ENCODE measurements at regions not wholly inside any gene's neighbourhood (a gene's known extent, or its start where the extent isn't known, plus 50 kb on each side); places are given as distances from the start of the nearest gene placed in this dataset.

DNA sequence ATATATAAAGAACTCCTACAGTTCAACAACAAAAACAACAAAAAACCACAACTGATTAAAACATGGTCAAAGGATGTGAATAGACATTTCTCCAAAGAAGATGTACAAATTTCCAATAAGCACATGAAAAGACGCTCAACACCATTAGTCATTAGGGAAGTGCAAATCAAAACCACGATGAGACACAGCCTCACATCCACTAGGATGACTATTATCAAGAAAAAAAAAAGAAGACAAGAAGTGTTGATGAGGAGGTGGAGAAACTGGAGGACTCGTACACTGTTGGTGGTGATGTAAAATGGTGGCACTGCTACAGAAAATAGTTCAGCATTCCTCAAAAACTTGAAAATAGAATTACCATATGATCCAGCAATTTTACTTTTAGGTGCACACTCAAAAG lies 61.0 kb upstream of the SOX1 start:
- Mint-ChIP-seq H3K4me1 (no peaks in the 10 kb centered on the region), H3K27me3 (peaks cover 0 to 29% (median 8%) of the 10 kb centered on the region in 5 donors), H3K4me3 (no peak overlapping the region), H3K36me3 (no peaks in the 10 kb centered on the region), H3K27ac (no peak overlapping the region), H3K9me3 (peaks cover 0 to 16% (median 5%) of the 10 kb centered on the region in 11 donors)
- no peaks in the 10 kb centered on the region for H3K27me3 ChIP-seq (ENCODE audit: control insufficient read depth in 2 of 2, insufficient read depth in 2 of 2, low read length in 2 of 2)
- CTCF ChIA-PET: no interaction called here
- H3K27ac ChIP-seq (ENCODE audit: low read depth, low read length): no peak overlapping the region
- no peak for ATAC-seq
- POLR2A ChIA-PET: no interaction called here
- intact Hi-C loops (cut with micrococcal nuclease): no loop called here
- H3K4me3 ChIP-seq (ENCODE audit: low read length): no peak overlapping the region
- no peaks in the 10 kb centered on the region for H3K4me1 ChIP-seq (ENCODE audit: control insufficient read depth in 2 of 2, insufficient read depth in 2 of 2, low read length in 2 of 2)
- no peak for DNase-seq
- no peaks in the 10 kb centered on the region for H3K36me3 ChIP-seq (ENCODE audit: control insufficient read depth in 2 of 3, insufficient read depth in 3 of 3, low read length in 3 of 3)
- H3K9me3 ChIP-seq (ENCODE audit: control insufficient read depth in 2 of 3, low read length in 3 of 3): no peaks in the 10 kb centered on the region

DNA sequence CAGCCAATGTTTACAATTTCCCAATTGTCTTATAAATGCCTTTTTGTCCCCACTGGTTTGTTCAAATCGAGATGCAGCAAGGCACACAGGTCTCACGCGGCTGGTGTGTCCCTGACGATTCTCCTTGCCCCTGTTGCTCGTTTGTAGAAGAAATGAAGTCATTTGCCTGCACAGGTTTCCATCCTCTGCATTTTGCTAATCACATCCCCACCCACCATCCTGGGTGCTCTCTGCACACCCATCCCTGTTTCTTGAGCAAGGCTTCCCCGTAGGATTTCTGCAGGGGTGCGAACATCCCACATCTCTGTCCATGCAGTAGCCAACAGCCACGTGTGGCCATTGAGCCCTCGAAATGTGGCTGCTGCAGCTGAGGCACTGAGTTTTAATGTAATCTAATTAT lies 59.8 kb upstream of the SOX1 start:
- Histone ChIP-seq H3K9me3 (ENCODE audit: control insufficient read depth in 2 of 3, low read length in 3 of 3) (no peaks in the 10 kb centered on the region), H3K4me3 (ENCODE audit: low read length) (no peak overlapping the region), H3K4me1 (ENCODE audit: control insufficient read depth in 2 of 2, insufficient read depth in 2 of 2, low read length in 2 of 2) (no peaks in the 10 kb centered on the region), H3K27ac (ENCODE audit: low read depth, low read length) (no peak overlapping the region), H3K27me3 (ENCODE audit: control insufficient read depth in 2 of 2, insufficient read depth in 2 of 2, low read length in 2 of 2) (no peaks in the 10 kb centered on the region), H3K36me3 (ENCODE audit: control insufficient read depth in 2 of 3, insufficient read depth in 3 of 3, low read length in 3 of 3) (no peaks in the 10 kb centered on the region)
- CTCF ChIA-PET: no interaction called here
- POLR2A ChIA-PET: no interaction called here
- H3K27ac Mint-ChIP-seq: no peak overlapping the region
- ATAC-seq (no peak), DNase-seq (no peak)
- H3K36me3 Mint-ChIP-seq: no peaks in the 10 kb centered on the region
- no peaks in the 10 kb centered on the region for H3K4me1 Mint-ChIP-seq
- H3K9me3 Mint-ChIP-seq: peaks cover 0 to 16% (median 5%) of the 10 kb centered on the region in 11 donors
- H3K4me3 Mint-ChIP-seq: no peak overlapping the region
- H3K27me3 Mint-ChIP-seq: peaks cover 0 to 29% (median 8%) of the 10 kb centered on the region in 5 donors
- intact Hi-C loops (cut with micrococcal nuclease): no loop called here

DNA sequence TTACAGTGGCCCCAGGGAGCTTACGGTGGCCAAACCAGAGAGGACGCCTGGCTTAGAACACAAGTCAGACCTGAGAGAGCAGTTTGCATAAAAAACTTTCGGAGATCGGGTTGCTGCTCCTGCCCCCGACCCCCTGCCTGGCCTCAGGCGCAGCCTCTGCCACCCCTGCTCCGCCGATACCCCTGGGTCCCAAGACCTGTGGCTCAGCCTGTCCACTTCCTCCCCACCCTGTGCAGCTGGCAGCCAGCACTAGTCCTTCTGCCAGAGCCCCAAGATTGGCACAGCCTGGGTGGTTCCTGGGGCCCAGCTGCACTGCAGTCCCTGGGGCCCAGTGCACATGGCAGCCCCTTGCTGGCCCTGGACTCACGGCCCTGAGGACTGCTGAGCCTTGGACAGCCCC lies 56.2 kb upstream of the SOX1 start:
- H3K27me3 ChIP-seq (ENCODE audit: control insufficient read depth in 2 of 2, insufficient read depth in 2 of 2, low read length in 2 of 2): no peaks in the 10 kb centered on the region
- no peaks in the 10 kb centered on the region for H3K36me3 ChIP-seq (ENCODE audit: control insufficient read depth in 2 of 3, insufficient read depth in 3 of 3, low read length in 3 of 3)
- no peak overlapping the region for H3K4me3 Mint-ChIP-seq
- ChIA-PET CTCF (no interaction called here), POLR2A (no interaction called here)
- H3K9me3 ChIP-seq (ENCODE audit: control insufficient read depth in 2 of 3, low read length in 3 of 3): no peaks in the 10 kb centered on the region
- H3K27ac ChIP-seq (ENCODE audit: low read depth, low read length): no peak overlapping the region
- no peaks in the 10 kb centered on the region for H3K4me1 ChIP-seq (ENCODE audit: control insufficient read depth in 2 of 2, insufficient read depth in 2 of 2, low read length in 2 of 2)
- DNase-seq: no peak
- ATAC-seq: no peak
- H3K4me3 ChIP-seq (ENCODE audit: low read length): no peak overlapping the region
- H3K9me3 Mint-ChIP-seq: peaks cover 0 to 14% (median 4%) of the 10 kb centered on the region in 11 donors
- H3K27me3 Mint-ChIP-seq: peaks cover 0 to 23% (median 5%) of the 10 kb centered on the region in 5 donors
- H3K4me1 Mint-ChIP-seq: no peaks in the 10 kb centered on the region
- H3K36me3 Mint-ChIP-seq: no peaks in the 10 kb centered on the region
- H3K27ac Mint-ChIP-seq: no peak overlapping the region
- intact Hi-C loops (cut with micrococcal nuclease): no loop called here

DNA sequence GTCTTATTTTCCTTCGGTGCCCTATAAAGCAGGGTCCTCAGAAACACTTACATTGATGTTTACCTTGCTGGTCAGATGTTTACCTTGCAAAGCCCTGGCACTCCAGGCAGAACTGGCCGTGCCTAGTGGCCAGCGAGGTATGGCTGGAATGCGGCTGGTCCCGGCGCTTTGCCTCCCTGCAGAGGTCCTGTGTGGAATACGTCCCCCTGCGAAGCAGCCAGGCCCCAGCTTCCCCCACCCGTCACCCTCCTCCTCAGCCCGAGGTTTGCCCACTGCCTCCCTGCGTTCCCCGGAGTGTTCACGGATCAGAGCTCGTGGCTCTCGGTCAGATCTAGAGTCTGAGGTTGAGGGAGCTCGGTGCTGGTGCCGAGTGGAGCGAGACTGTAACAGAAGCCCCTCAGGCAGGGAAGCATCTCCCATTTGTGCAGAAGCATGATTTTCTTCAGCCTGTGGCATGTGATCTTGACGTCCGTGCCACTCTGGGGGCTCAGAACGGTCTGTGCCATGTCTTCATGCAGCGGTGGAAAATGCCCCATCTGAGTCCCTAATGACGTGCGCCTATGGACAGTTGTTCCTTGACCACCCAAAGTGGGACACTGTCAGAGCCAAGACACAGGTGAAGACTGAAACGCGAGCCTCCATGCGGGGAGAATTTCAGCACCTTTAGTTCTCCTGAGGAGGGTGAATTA lies 54.8 kb upstream of the SOX1 start:
- POLR2A ChIA-PET: no interaction called here

DNA sequence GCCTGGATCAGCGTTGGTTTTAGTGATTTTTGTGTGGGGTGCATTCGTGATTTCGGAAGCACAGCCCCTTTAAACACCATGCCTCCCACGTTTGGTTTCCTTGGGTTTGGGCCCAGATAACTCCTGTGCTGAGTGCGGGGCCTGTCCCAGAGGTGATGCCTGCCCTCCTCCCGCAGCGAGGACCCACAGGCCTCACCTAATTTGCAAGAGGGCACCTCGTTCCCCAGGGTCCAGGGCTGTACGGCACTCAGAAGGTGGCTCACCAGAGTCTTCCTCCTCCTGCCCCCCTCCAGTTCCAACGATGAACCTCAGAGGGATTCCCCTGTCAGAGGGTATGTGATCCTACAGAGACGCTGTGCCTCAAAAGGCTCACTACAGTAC lies 54.3 kb upstream of the SOX1 start:
- DNase-seq: no peak
- H3K27me3 Mint-ChIP-seq: peaks cover 0 to 18% (median 4%) of the 10 kb centered on the region in 5 donors
- H3K4me3 ChIP-seq (ENCODE audit: low read length): no peak overlapping the region
- no peak overlapping the region for H3K27ac ChIP-seq (ENCODE audit: low read depth, low read length)
- H3K9me3 ChIP-seq (ENCODE audit: control insufficient read depth in 2 of 3, low read length in 3 of 3): no peaks in the 10 kb centered on the region
- H3K36me3 ChIP-seq (ENCODE audit: control insufficient read depth in 2 of 3, insufficient read depth in 3 of 3, low read length in 3 of 3): no peaks in the 10 kb centered on the region
- POLR2A ChIA-PET: no interaction called here
- H3K4me1 ChIP-seq (ENCODE audit: control insufficient read depth in 2 of 2, insufficient read depth in 2 of 2, low read length in 2 of 2): no peaks in the 10 kb centered on the region
- H3K4me3 Mint-ChIP-seq: no peak overlapping the region
- no peaks in the 10 kb centered on the region for H3K36me3 Mint-ChIP-seq
- intact Hi-C loops (cut with micrococcal nuclease): no loop called here
- peaks cover 0 to 8% (median 3%) of the 10 kb centered on the region in 11 donors for H3K9me3 Mint-ChIP-seq
- H3K27me3 ChIP-seq (ENCODE audit: control insufficient read depth in 2 of 2, insufficient read depth in 2 of 2, low read length in 2 of 2): peaks cover 0 to under 1% of the 10 kb centered on the region in 2 donors
- H3K4me1 Mint-ChIP-seq: no peaks in the 10 kb centered on the region
- H3K27ac Mint-ChIP-seq: no peak overlapping the region
- CTCF ChIA-PET: no interaction called here
- ATAC-seq: no peak

More for the DNA sequence above, 54.8 kb upstream of the SOX1 start:
- no peak for ATAC-seq
- H3K4me3 ChIP-seq (ENCODE audit: low read length): no peak overlapping the region
- Mint-ChIP-seq H3K27me3 (peaks cover 0 to 13% (median 4%) of the 10 kb centered on the region in 5 donors), H3K4me1 (no peaks in the 10 kb centered on the region), H3K4me3 (no peak overlapping the region), H3K9me3 (peaks cover 0 to 8% (median 3%) of the 10 kb centered on the region in 11 donors), H3K36me3 (no peaks in the 10 kb centered on the region), H3K27ac (no peak overlapping the region)
- no peaks in the 10 kb centered on the region for H3K9me3 ChIP-seq (ENCODE audit: control insufficient read depth in 2 of 3, low read length in 3 of 3)
- no peaks in the 10 kb centered on the region for H3K27me3 ChIP-seq (ENCODE audit: control insufficient read depth in 2 of 2, insufficient read depth in 2 of 2, low read length in 2 of 2)
- H3K4me1 ChIP-seq (ENCODE audit: control insufficient read depth in 2 of 2, insufficient read depth in 2 of 2, low read length in 2 of 2): no peaks in the 10 kb centered on the region
- no peaks in the 10 kb centered on the region for H3K36me3 ChIP-seq (ENCODE audit: control insufficient read depth in 2 of 3, insufficient read depth in 3 of 3, low read length in 3 of 3)
- H3K27ac ChIP-seq (ENCODE audit: low read depth, low read length): no peak overlapping the region
- intact Hi-C loops (cut with micrococcal nuclease): no loop called here
- CTCF ChIA-PET: no interaction called here
- DNase-seq: no peak

DNA sequence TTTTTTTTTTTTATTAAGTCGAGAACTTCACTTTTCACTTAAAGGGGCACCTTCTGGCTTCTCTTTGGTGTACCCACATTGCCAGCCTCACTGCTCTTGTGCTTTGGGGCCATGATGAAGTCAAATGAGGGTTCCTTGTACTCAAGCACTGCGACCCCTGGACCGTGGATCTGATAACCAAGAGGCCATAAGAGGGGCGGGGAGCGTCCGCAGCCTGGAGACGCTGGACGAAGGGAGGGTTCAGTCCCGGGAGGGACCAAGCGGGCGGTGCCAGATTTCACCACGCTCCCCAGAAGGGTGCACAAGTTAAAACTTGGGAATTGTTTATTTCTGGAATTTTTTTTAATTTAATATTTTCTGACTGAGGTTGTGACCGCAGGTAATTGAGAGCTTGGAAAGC lies 53.3 kb upstream of the SOX1 start:
- Histone ChIP-seq H3K36me3 (ENCODE audit: control insufficient read depth in 2 of 3, insufficient read depth in 3 of 3, low read length in 3 of 3) (no peaks in the 10 kb centered on the region), H3K9me3 (ENCODE audit: control insufficient read depth in 2 of 3, low read length in 3 of 3) (no peaks in the 10 kb centered on the region), H3K4me3 (ENCODE audit: low read length) (no peak overlapping the region), H3K27ac (ENCODE audit: low read depth, low read length) (no peak overlapping the region), H3K4me1 (ENCODE audit: control insufficient read depth in 2 of 2, insufficient read depth in 2 of 2, low read length in 2 of 2) (no peaks in the 10 kb centered on the region), H3K27me3 (ENCODE audit: control insufficient read depth in 2 of 2, insufficient read depth in 2 of 2, low read length in 2 of 2) (peaks cover 0 to 4% of the 10 kb centered on the region in 2 donors)
- peaks cover 0 to 25% (median 4%) of the 10 kb centered on the region in 5 donors for H3K27me3 Mint-ChIP-seq
- H3K4me3 Mint-ChIP-seq: no peak overlapping the region
- H3K9me3 Mint-ChIP-seq: peaks cover 0 to 8% (median 0%) of the 10 kb centered on the region in 11 donors
- no peaks in the 10 kb centered on the region for H3K36me3 Mint-ChIP-seq
- no peaks in the 10 kb centered on the region for H3K4me1 Mint-ChIP-seq
- DNase-seq (no peak), ATAC-seq (no peak)
- ChIA-PET POLR2A (no interaction called here), CTCF (no interaction called here)
- H3K27ac Mint-ChIP-seq: no peak overlapping the region
- intact Hi-C loops (cut with micrococcal nuclease): no loop called here

DNA sequence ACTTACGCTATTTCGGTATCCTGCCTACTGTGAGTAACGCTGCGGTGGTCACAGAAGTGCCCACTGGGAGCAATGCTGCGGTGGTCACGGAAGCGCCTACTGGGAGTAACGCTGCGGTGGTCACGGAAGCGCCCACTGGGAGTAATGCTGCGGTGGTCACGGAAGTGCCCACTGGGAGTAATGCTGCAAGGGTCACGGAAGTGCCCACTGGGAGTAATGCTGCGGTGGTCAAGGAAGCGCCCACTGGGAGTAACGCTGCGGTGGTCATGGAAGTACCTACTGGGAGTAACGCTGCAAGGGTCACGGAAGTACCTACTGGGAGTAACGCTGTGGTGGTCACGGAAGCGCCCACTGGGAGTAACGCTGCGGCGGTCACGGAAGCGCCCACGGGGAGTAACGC lies 52.1 kb upstream of the SOX1 start:
- Mint-ChIP-seq H3K36me3 (no peaks in the 10 kb centered on the region), H3K9me3 (peaks cover 0 to 12% (median 0%) of the 10 kb centered on the region in 11 donors), H3K27me3 (peaks cover 0 to 29% (median 8%) of the 10 kb centered on the region in 5 donors), H3K4me1 (no peaks in the 10 kb centered on the region), H3K4me3 (no peak overlapping the region), H3K27ac (no peak overlapping the region)
- Histone ChIP-seq H3K4me3 (ENCODE audit: low read length) (no peak overlapping the region), H3K36me3 (ENCODE audit: control insufficient read depth in 2 of 3, insufficient read depth in 3 of 3, low read length in 3 of 3) (no peaks in the 10 kb centered on the region), H3K27ac (ENCODE audit: low read depth, low read length) (no peak overlapping the region), H3K9me3 (ENCODE audit: control insufficient read depth in 2 of 3, low read length in 3 of 3) (no peaks in the 10 kb centered on the region), H3K27me3 (ENCODE audit: control insufficient read depth in 2 of 2, insufficient read depth in 2 of 2, low read length in 2 of 2) (peaks cover 0 to 4% of the 10 kb centered on the region in 2 donors), H3K4me1 (ENCODE audit: control insufficient read depth in 2 of 2, insufficient read depth in 2 of 2, low read length in 2 of 2) (no peaks in the 10 kb centered on the region)
- CTCF ChIA-PET: no interaction called here
- intact Hi-C loops (cut with micrococcal nuclease): no loop called here
- POLR2A ChIA-PET: no interaction called here
- ATAC-seq (no peak), DNase-seq (no peak)

Data from naive thymus-derived CD4-positive, alpha-beta T cell (primary cell).